BE2C (cell line): ENCODE measurements at regions not wholly inside any gene's neighbourhood (a gene's known extent, or its start where the extent isn't known, plus 50 kb on each side); places are given as distances from the start of the nearest gene placed in this dataset.
"Not testable (repeated sequence)": the region's sequence is repeated elsewhere in the genome, so short reads cannot be mapped to it uniquely, and the experiment has no call there.

Experiments
- DNase-seq: peaks from one replicate; pipeline ENCODE4 v3.0.0-alpha.2; 2020
- H3K27me3 ChIP-seq: fragments of 250-450 bp; sonication (Bioruptor Pico); 2 replicates; pipeline ENCODE4 v1.5.1; 2020; ENCODE audit warnings: mild to moderate bottlenecking
- H3K36me3 ChIP-seq: fragments of 250-450 bp; sonication (Bioruptor Pico); 2 replicates; pipeline ENCODE4 v1.5.1; 2020; ENCODE audit warnings: mild to moderate bottlenecking
- H3K4me1 ChIP-seq: fragments of 250-450 bp; sonication (Bioruptor Pico); 2 replicates; pipeline ENCODE4 v1.5.1; 2020
- H3K4me3 ChIP-seq: 2 replicates; pipeline ENCODE4 v1.5.1; 2011; ENCODE audit warnings: low read depth, low read length
- H3K9me3 ChIP-seq: fragments of 250-450 bp; sonication (Bioruptor Pico); 2 replicates; pipeline ENCODE4 v1.5.1; 2020
- TF ChIP-seq, protein P1 (sequence below): IDR thresholded peaks from 2 replicates; pipeline ENCODE4 v1.5.1; 2012; ENCODE audit warnings: mild to moderate bottlenecking, low read depth, low read length

DNA sequence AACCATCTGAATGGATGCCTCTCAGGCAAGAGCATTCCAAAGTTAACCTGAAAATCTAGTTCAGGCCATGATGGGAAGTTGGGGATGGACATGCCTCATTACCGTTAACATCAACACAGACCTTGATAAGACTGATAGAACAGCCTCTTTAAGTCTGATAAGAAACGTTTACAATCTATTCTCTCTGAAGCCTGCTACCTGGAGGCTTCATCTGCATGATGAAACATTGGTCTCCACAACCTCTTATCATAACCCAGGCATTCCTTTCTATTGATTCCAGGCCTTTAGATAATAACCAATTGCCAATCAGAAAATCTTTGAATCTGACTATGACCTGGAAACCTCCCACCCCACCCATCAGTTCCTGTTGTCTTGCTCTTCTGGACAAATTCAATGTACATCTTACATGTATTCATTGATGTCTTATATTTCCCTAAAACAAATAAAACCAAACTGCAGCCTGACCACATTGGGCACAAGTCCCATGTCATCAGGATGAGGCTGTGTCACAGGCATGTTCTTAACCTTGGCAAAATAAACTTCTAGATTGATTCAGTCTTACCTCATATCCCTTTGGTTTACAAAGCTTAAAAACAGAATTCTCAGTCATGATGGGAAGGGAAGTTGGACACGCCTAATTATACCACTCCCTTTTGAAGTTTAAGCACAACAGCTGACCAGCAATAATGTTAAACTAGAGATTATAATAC, 843.8 kb upstream of the SPRY2 start:
- H3K9me3 ChIP-seq, result no peaks in the 10 kb centered on the region
- TF ChIP-seq, protein P1, sequence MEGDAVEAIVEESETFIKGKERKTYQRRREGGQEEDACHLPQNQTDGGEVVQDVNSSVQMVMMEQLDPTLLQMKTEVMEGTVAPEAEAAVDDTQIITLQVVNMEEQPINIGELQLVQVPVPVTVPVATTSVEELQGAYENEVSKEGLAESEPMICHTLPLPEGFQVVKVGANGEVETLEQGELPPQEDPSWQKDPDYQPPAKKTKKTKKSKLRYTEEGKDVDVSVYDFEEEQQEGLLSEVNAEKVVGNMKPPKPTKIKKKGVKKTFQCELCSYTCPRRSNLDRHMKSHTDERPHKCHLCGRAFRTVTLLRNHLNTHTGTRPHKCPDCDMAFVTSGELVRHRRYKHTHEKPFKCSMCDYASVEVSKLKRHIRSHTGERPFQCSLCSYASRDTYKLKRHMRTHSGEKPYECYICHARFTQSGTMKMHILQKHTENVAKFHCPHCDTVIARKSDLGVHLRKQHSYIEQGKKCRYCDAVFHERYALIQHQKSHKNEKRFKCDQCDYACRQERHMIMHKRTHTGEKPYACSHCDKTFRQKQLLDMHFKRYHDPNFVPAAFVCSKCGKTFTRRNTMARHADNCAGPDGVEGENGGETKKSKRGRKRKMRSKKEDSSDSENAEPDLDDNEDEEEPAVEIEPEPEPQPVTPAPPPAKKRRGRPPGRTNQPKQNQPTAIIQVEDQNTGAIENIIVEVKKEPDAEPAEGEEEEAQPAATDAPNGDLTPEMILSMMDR, result no peak
- no peaks in the 10 kb centered on the region for H3K4me1 ChIP-seq
- no peak for DNase-seq
- H3K36me3 ChIP-seq, result no peaks in the 10 kb centered on the region
- no peak overlapping the region for H3K4me3 ChIP-seq
- no peaks in the 10 kb centered on the region for H3K27me3 ChIP-seq

DNA sequence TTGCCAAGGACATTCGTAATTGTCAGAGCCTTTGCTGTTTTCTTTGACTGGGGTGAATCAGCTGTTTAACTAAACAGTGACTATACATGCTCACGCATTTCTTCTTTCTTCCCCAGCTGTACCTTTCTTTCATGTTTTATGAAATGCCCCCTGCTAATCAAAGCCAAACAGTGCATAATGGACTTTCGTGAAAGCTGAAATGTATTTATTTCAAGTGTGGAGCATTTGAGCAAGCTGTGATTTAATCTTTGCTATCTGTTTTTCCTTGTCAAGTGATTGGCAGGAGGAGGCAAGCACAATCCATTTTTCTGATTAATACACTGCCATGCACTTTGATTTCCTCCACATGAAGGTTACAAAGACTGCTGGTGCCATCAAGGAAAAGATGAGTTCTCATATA, 831.7 kb upstream of the SPRY2 start:
- DNase-seq, result no peak
- TF ChIP-seq, protein P1, result no peak
- H3K9me3 ChIP-seq, result no peaks in the 10 kb centered on the region
- no peak overlapping the region for H3K4me3 ChIP-seq
- no peaks in the 10 kb centered on the region for H3K4me1 ChIP-seq
- H3K36me3 ChIP-seq, result no peaks in the 10 kb centered on the region
- no peaks in the 10 kb centered on the region for H3K27me3 ChIP-seq

DNA sequence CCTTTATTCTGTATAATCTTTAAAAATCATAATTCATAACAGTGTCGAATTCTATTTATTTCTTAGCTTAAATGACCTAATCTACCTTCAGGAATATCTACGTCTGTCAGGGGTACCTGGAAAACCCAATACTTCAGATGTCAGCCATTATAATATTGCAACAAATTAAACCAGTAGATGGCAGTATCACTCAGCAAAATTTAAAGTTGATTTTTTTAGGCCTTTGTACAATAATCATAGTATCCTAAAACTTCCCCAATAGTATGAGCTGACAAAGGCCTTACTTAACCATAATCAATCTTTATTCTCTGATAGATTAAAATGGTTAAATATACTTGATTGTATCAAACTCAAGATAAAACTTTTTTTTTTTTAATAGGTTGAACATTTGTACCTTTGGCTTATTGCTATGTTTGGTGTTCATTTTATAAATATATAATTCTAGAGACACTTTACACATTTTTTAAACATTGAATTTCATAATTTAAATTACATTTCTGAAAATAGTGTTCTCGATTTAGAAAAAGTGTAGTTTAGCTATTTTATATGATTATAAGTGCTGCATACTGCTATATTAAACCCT, 830.2 kb upstream of the SPRY2 start:
- no peaks in the 10 kb centered on the region for H3K4me1 ChIP-seq
- no peak for DNase-seq
- TF ChIP-seq, protein P1, result peak; percentile 52
- no peak overlapping the region for H3K4me3 ChIP-seq
- no peaks in the 10 kb centered on the region for H3K27me3 ChIP-seq
- H3K36me3 ChIP-seq, result no peaks in the 10 kb centered on the region
- no peaks in the 10 kb centered on the region for H3K9me3 ChIP-seq

DNA sequence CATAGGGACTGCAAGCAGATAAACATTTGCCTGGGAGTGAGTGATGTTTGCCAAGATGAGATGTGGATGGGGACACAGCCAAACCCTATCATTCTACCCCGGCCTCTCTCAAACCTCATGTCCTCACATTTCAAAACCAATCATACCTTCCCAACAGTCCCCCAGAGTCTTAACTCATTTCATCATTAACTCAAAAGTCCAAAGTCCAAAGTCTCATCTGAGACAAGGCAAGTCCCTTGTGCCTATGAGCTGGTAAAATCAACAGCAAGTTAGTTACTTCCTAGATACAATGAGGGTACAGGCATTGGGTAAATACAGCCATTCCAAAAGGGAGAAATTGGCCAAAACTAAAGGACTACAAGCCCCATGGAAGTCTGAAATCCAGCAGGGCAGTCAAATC, 822.9 kb upstream of the SPRY2 start:
- not testable (repeated sequence) for H3K9me3 ChIP-seq, H3K36me3 ChIP-seq, DNase-seq, H3K4me1 ChIP-seq, H3K4me3 ChIP-seq, H3K27me3 ChIP-seq

DNA sequence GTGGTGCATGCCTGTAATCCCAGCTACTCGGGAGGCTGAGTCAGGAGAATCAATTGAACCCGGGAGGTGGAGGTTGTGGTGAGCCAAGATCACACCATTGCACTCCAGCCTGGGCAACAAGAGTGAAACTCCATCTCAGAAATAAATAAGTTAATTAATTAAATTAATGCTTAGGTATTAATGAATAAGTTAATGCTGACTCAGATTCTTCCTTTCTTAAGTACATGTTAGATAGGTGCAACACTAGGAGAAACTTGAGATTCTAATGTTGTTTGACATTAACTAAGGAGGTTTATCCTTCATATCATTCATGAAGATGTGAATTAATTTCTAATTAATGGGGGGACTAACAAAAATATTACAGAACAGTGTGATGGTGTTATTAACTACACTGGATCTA, 812.6 kb upstream of the SPRY2 start:
- no peak overlapping the region for H3K4me3 ChIP-seq
- TF ChIP-seq, protein P1, result no peak
- no peaks in the 10 kb centered on the region for H3K36me3 ChIP-seq
- no peaks in the 10 kb centered on the region for H3K27me3 ChIP-seq
- H3K9me3 ChIP-seq, result no peaks in the 10 kb centered on the region; the same call in none of the 2 replicates
- DNase-seq, result no peak
- H3K4me1 ChIP-seq, result 0 out of 2 replicates have a peak, but pooled peaks cover 3% of the 10 kb centered on the region

DNA sequence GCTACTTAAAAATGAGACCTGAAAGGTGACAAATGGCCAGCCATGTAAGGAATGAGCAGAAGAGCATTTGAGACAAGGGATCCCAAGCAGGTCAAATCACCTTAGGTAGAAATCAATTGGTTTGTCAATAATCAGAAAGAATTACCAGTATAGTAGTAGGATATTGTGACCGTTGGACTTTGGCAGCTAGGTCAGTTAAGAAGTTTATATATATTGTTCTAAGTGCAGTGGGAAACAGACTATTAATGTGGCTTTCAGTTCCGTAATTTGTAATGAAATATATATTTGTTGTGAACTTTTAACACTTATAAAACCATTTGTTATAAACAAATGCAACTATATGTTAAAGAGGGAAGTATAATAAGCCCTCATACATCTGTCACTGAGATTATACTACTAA, 807.9 kb upstream of the SPRY2 start:
- TF ChIP-seq, protein P1, result no peak
- H3K4me1 ChIP-seq, result 0 out of 2 replicates have a peak, but pooled peaks cover 3% of the 10 kb centered on the region
- no peaks in the 10 kb centered on the region for H3K36me3 ChIP-seq
- no peak overlapping the region for H3K4me3 ChIP-seq
- no peaks in the 10 kb centered on the region for H3K27me3 ChIP-seq
- no peaks in the 10 kb centered on the region; the same call in none of the 2 replicates for H3K9me3 ChIP-seq
- DNase-seq, result no peak

DNA sequence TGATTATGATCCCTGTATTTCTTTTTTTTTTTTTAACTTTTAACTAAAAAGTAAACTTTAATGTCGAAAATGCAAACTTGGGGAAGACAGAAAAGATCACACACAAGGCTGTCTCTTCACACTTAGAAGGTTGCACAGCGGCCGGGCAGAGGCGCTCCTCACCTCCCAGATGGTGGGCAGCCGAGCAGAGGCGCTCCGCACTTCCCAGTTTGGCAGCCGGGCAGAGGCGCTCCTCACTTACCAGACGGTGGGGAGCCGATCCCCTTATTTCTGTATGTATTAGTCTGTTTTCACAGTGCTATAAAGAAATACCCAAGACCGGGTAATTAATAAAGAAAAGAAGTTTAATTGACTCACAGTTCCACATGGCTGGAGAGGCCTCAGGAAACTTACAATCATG, 805.6 kb upstream of the SPRY2 start:
- not testable (repeated sequence) for H3K4me1 ChIP-seq, H3K36me3 ChIP-seq, H3K27me3 ChIP-seq, H3K4me3 ChIP-seq, DNase-seq, H3K9me3 ChIP-seq
